GM21367 (cell line): ENCODE measurements at regions not wholly inside any gene's neighbourhood (a gene's known extent, or its start where the extent isn't known, plus 50 kb on each side); places are given as distances from the start of the nearest gene placed in this dataset.

Experiments
- ATAC-seq: cut with Tn5 transposase; IDR thresholded peaks from one replicate; pipeline ENCODE4 v1.9.1; 2021; ENCODE audit not compliant: unreplicated experiment

GRCh38 chr10:94183666-94184264 is 179.0 kb downstream of the NOC3L start:
- ATAC-seq = no peak

- ATAC-seq = no peak
Observed at GRCh38 chr10:94186722-94187121, 176.0 kb downstream of the NOC3L start.

DNA sequence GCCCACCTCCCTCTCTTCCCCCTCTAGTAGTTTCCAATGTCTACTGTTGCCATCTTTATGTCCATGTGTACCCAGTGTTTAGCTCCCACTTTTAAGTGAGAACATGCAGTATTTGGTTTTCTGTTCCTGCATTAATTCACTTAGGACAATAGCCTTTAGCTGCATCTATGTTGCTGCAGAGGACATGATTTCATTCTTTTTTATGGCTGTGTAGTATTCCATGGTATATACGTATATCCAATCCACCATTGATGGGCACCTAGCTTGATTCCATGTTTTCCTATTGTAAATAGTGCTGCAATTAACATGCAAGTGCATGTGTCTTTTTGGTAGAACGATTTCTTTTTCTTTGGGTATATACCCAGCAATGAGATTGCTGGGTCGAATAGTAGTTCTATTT is 170.4 kb downstream of the NOC3L start:
- no peak for ATAC-seq

- ATAC-seq = no peak
Observed at GRCh38 chr10:94192974-94193373, 169.8 kb downstream of the NOC3L start.

DNA sequence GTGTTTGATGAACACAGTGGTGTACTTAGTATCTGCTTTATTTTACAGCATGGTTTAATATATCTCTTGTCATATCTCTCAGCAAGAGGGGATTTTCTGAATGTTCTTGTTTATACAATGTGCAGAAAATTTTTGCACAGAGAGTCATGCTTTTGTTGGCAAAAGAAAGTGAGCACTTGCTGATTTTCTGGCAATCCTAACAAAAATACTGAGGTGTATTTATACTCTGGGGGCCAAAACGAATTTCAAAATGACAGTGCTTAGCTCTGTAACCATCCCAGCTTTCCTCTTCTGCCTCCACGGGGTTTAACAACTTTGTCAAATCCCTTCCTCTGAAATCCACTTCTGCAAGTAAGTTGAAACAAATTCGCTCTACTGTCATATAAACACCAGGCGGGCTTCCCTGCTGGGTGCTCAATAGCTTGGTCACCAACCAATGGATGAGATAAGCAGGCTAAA is 169.2 kb downstream of the NOC3L start:
- ATAC-seq = no peak

GRCh38 chr10:94194256-94194655 is 168.5 kb downstream of the NOC3L start:
- ATAC-seq = no peak

DNA sequence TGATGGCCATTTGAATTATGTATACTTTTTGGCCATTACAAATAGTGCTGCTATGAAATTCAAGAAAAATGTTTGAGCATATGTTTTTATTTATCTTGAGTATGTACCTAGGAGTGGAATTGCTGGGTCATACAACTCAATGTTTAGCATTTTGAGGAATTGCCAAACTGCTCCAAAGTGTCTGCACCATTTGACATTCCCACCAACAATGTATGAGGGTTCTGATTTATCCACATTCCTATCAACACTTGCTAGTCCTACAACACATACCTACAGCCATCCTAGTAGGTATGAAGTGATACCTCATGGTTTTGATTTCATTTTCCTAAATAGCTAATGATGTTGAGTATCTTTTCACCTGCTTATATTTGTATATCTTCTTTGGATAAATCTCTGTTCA is 165.5 kb downstream of the NOC3L start:
- ATAC-seq = no peak

- no peak for ATAC-seq
Observed at GRCh38 chr10:94198324-94198723, 164.4 kb downstream of the NOC3L start.

GRCh38 chr10:94199565-94199964 is 163.2 kb downstream of the NOC3L start:
- no peak for ATAC-seq

GRCh38 chr10:94200146-94200837 is 162.4 kb downstream of the NOC3L start:
- no peak for ATAC-seq

DNA sequence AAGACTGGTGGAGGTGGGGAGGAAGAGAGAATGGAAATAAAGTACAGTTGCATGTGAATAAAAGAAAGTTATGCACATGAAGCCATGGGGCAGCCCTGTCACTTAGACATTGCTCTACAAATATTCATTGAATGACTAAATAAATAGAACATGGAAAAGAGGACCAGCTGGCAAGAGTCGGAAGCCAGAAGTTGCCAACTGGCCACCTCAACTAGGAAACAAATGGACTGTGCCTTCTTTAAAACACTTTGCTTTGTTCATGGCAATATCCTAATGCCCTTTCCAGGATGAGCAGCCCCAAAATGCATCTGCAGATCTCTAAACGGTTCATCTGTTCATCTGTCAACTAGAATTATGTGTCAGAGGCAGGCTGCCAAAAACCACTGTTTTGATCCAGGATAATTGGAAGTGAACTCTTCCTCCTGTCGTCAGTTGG is 157.3 kb downstream of the NOC3L start:
- no peak for ATAC-seq

GRCh38 chr10:94206176-94206575 is 156.6 kb downstream of the NOC3L start:
- ATAC-seq = no peak

- no peak for ATAC-seq
Observed at GRCh38 chr10:94208315-94208714, 154.4 kb downstream of the NOC3L start.

- ATAC-seq = no peak
Observed at GRCh38 chr10:94210440-94211168, 152.1 kb downstream of the NOC3L start.

GRCh38 chr10:94211169-94211510 is 151.6 kb downstream of the NOC3L start:
- ATAC-seq = no peak

GRCh38 chr10:94213001-94213530 is 149.7 kb downstream of the NOC3L start:
- ATAC-seq = no peak

DNA sequence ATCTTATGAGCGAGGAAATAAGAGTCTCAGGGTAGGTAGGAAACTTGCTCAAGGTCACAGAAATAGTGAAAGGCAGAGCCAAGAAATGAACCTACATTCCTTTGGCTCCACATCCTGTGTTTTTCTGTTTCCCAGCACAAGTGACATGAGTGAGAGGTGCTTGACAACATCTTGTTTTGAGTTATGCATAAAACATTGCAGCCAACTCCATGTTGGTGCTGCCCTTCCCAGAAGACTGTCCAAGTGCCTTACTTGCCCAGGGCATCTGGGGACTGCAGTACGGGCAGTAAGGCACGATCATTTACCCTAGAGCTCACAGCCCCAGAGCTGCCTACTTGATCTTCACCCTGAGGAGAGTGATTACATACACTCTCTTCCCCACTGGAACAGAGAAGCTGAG is 148.8 kb downstream of the NOC3L start:
- ATAC-seq = no peak

DNA sequence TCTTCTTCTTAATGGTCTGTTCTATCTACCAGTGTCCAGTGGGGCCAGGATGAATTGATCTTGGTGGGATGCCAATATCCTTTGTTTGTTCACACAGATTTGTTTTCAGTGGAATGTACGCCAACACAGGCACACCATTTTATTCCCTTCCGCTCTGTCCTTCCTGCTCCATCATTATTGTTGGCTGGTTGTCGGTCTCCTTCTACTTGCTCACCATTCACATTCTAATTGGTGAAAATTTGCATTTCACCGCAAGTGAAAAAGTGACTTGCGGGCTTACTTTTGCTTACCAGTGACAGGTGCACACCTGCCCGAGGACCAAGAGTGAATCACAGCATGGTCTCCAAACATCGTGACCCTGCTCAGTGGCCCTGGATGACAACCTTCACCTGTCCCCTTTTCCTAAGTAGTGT is 148.3 kb downstream of the NOC3L start:
- ATAC-seq = no peak

DNA sequence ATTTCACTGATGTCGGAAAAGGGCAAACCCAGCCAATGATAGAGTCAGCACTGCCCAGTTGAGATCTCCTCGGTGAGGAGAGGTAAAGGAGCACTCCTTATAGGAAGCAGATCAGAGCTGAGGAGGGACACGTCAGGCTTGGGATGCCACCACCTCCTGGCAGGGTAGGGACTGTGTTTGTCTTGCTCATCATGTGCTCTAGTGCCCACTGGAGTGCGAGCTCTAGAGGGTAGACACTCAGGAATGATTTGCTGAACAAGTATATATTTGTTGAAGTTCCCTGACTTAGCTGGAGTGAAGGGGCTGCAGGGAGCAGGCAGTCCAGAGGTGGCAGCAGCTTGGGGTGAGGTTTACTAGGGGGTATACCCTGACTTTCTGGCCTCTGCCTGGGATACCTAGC is 146.5 kb downstream of the NOC3L start:
- ATAC-seq = no peak

- ATAC-seq = no peak
Observed at GRCh38 chr10:94217411-94217810, 145.3 kb downstream of the NOC3L start.

DNA sequence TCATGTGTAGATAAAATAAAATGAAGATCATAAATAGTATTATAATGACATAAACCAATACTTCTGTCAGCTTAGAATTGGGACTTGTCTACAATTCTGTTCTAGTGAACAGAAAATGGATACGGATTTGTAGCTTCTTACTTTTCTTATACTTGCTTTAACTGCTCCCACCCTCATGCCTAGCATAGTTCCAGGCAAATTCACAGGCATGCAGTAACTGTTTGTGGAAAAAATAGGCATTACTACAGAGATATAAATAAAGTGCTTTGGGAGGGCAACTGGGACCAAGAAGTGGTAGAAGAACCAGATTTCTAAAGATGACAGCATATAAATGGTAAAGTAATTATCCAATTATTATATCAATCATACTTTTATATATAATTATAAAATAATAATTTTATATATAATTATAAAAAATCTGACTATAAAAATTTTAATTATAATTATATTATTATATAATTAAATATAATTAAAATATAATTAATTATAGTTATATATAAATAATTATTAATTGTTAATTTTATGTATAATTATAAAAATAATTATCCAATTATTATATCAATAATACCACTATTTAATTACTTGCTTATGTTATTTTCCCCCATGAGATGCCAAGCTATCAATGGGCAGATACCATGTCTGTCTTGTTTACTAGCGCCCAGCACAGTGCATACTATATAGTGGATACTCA is 144.1 kb downstream of the NOC3L start:
- ATAC-seq = no peak
